ENCODE measurements at regions not wholly inside any gene's neighbourhood (a gene's known extent, or its start where the extent isn't known, plus 50 kb on each side); places are given as distances from the start of the nearest gene placed in this dataset.

DNA sequence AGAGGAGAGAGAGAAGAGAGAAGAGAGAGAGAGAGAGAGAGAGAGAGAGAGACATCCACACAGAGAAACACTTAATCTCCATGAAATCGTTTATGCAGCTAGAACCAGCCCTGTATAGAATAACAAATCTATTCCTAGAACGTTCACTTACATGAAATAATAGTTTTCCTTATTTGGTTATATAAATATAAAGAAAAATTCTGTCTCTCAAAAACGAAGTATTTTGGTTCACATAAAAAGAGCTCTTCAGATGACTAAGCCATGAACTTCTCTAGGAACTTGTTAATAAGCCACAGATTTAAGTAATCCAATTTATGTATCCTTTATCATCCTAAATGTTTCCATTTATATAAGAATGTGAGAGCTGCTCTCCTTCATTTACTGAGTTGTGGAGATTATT is 1315.1 kb upstream of the PCDH7 start:
- DNase-seq = no peak

DNA sequence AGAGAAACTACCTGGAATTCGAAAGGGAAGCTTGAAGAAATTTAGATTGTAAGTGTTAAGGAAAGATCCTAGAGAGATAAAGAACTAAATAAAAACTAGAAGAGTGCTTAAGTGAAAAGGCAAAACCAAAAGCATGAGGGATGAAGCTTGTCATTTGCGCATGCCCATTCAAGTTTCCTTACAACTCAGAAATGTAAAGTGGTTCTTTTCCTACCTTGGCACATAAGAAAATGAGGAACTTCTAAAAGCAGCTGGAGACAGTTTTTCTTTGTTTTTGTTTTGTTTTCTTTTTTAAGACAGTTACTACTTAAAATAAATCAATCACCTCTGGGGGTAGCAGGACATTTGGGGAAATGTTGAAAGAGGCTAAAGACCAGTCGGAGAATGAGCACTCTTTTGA is 1304.4 kb upstream of the PCDH7 start:
- DNase-seq = no peak

DNA sequence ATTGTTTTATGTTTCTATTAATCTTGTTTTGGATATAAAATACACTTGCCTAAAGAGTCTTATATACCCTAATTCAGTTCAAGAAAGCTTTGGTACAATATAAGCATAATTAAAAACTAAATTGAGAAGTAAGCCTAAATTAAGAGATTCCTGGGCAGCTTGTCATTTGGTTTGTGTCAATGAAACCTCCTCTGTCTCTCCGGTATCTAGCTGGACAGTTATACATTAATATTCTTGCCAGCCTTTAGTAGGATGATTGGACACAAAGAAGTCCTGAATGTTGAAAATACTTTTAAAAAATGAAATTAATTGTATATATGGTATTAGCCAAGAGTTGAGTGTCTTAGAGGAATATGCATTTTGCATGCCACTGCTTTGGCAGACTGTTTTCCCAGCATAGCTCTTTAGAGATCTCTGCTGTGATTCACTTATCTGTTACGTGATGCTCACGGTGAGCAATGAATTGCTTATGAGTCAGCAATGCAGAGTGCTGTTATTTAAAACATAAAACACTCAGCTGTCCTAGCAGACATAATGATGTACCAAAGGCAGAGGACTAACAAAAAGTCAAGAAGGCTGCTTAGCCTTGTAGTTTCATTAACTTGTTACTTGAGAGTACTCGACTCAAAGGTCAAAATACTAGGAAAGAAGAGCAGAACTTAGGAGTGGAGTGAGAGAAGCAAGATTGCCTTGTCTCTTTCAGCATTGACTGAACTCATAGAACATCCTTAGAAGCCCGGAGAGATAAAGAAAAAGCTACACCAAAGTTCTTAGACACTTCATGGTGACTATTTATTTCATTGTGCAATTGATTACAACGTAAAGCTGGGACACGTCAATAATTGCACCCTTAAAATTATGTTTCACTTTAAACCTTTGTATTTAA is 1296.1 kb upstream of the PCDH7 start:
- DNase-seq = peak; percentile 3

GRCh38 chr4:29453303-29453820 is 1266.8 kb upstream of the PCDH7 start:
- DNase-seq = no peak

DNA sequence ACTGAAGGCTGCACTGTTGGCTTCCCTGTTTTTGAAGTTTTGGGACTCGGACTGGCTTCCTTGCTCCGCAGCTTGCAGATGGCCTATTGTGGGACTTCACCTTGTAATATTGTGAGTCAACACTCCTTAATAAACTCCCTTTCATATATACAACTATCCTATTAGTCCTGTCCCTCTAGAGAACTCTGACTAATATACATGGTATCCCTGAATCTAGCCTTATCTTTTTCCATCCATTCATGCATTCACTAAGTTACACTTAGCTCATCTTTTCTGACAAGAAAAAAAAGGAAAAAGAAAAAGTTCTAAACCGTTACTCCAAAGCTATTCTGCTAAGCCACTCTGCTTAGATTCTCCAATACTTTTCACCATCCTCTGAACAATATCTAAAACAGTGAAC is 1260.2 kb upstream of the PCDH7 start:
- DNase-seq = no peak

- no peak for DNase-seq
Measured at GRCh38 chr4:29467044-29467717, 1253.0 kb upstream of the PCDH7 start.

All from eye (tissue), 1 donor.